Caco-2 (cell line): ENCODE measurements at regions not wholly inside any gene's neighbourhood (a gene's known extent, or its start where the extent isn't known, plus 50 kb on each side); places are given as distances from the start of the nearest gene placed in this dataset.

Source experiments
- BruUV-seq: library from RNA; stranded (reverse); fragments of 400-500 nt; replicated peaks from 2 replicates; lab custom pipeline; 2021; lab: Mats Ljungman, UMichigan
- CTCF ChIA-PET: fragments of 300-600 bp; sonication (Branson Sonifier 250); formaldehyde crosslinking; loops from one replicate; lab custom pipeline; 2022; ENCODE audit warnings: antibody characterized with exemption; lab: Charles Lee
- POLR2A ChIA-PET: fragments of 300-600 bp; sonication (Branson Sonifier 250); formaldehyde crosslinking; loops from one replicate; lab custom pipeline; 2022; ENCODE audit warnings: antibody characterized with exemption; lab: Charles Lee
- DNase-seq, 2 experiments: peaks; one replicate each; pipeline versions ENCODE4 v3.0.0 to v3.0.0-alpha.2; 2020 to 2022
- H3K27me3 ChIP-seq: replicated peaks from 2 replicates; pipeline ENCODE4 v1.6.0; 2011; ENCODE audit warnings: low read length; ENCODE audit not compliant: control insufficient read depth, insufficient read depth
- H3K36me3 ChIP-seq: 2 replicates; pipeline ENCODE4 v1.5.1; 2011; ENCODE audit warnings: low read length; ENCODE audit not compliant: control insufficient read depth, insufficient read depth
- H3K4me1 ChIP-seq: fragments of 250-450 bp; sonication (Bioruptor Pico); 2 replicates; pipeline ENCODE4 v1.5.1; 2020; ENCODE audit warnings: mild to moderate bottlenecking
- H3K4me3 ChIP-seq: 2 replicates; pipeline ENCODE4 v1.5.1; 2011; ENCODE audit warnings: low read depth, mild to moderate bottlenecking, control low read depth, low read length
- H3K9me3 ChIP-seq: fragments of 250-450 bp; sonication (Bioruptor Pico); 2 replicates; pipeline ENCODE4 v1.5.1; 2020; ENCODE audit warnings: mild to moderate bottlenecking, moderate library complexity
- H3K27ac Mint-ChIP-seq: one replicate; pipeline ENCODE4 v1.8.0; 2022; ENCODE audit warnings: mixed read lengths; ENCODE audit not compliant: unreplicated experiment
- H3K27me3 Mint-ChIP-seq: one replicate; pipeline ENCODE4 v1.8.0; 2022; ENCODE audit warnings: mixed read lengths; ENCODE audit not compliant: insufficient read depth, unreplicated experiment
- H3K36me3 Mint-ChIP-seq: one replicate; pipeline ENCODE4 v1.8.0; 2022; ENCODE audit warnings: mild to moderate bottlenecking, mixed read lengths; ENCODE audit not compliant: insufficient read depth, unreplicated experiment
- H3K4me1 Mint-ChIP-seq: one replicate; pipeline ENCODE4 v1.8.0; 2022; ENCODE audit warnings: low read depth, mixed read lengths; ENCODE audit not compliant: unreplicated experiment
- H3K4me3 Mint-ChIP-seq: one replicate; pipeline ENCODE4 v1.8.0; 2022; ENCODE audit warnings: mild to moderate bottlenecking, moderate library complexity, mixed read lengths; ENCODE audit not compliant: unreplicated experiment
- H3K9me3 Mint-ChIP-seq: one replicate; pipeline ENCODE4 v1.8.0; 2022; ENCODE audit warnings: mixed read lengths; ENCODE audit not compliant: unreplicated experiment
- CTCF ChIP-seq, 2 experiments: fragments of 200-600 bp in 1 of 2; IDR thresholded peaks; 1 replicate in 1 of 2; 2 replicates in 1 of 2; pipeline versions ENCODE4 v1.5.1 to v1.8.0; 2011 to 2022; ENCODE audit warnings: antibody characterized with exemption in 1 of 2, control low read depth in 1 of 2, inconsistent platforms in 1 of 2, low read depth in 1 of 2, low read length in 1 of 2, mild to moderate bottlenecking in 1 of 2, moderate library complexity in 1 of 2; ENCODE audit not compliant: insufficient read depth in 1 of 2, severe bottlenecking in 1 of 2, unreplicated experiment in 1 of 2
- intact Hi-C: fragments of 100-400 bp; cut with micrococcal nuclease; formaldehyde crosslinking; loops from one replicate; pipeline ENCODE4 v1.10.0; 2022; ENCODE audit not compliant: unreplicated experiment

GRCh38 chr6:147756891-147757290, 248.4 kb downstream of the SAMD5 start:
- no peaks in the 10 kb centered on the region for H3K9me3 ChIP-seq
- TF ChIP-seq CTCF (IDR thresholded peaks at IDR 0.05; ENCODE audit: insufficient read depth in 1 of 2, low read depth in 1 of 2, low read length in 1 of 2, severe bottlenecking in 1 of 2, unreplicated experiment in 1 of 2) = no peak
- no peak overlapping the region for H3K4me3 Mint-ChIP-seq
- H3K4me3 ChIP-seq = no peak overlapping the region
- CTCF ChIA-PET = no interaction called here
- no peaks in the 10 kb centered on the region for H3K36me3 Mint-ChIP-seq
- no peaks in the 10 kb centered on the region for H3K27me3 ChIP-seq
- intact Hi-C loops = no loop called here
- no peaks in the 10 kb centered on the region for H3K36me3 ChIP-seq
- peaks cover 7% of the 10 kb centered on the region for H3K4me1 Mint-ChIP-seq
- H3K27ac Mint-ChIP-seq = no peak overlapping the region
- no peaks in the 10 kb centered on the region for H3K27me3 Mint-ChIP-seq
- DNase-seq = no peak
- peaks cover 9% of the 10 kb centered on the region for H3K9me3 Mint-ChIP-seq
- no TSS peak for BruUV-seq
- POLR2A ChIA-PET = no interaction called here
- H3K4me1 ChIP-seq = peaks cover 12% of the 10 kb centered on the region

GRCh38 chr6:147757291-147757690, 248.8 kb downstream of the SAMD5 start:
- BruUV-seq = no TSS peak
- Histone ChIP-seq H3K9me3 (no peaks in the 10 kb centered on the region), H3K36me3 (no peaks in the 10 kb centered on the region), H3K27me3 (no peaks in the 10 kb centered on the region), H3K4me1 (peaks cover 11% of the 10 kb centered on the region), H3K4me3 (no peak overlapping the region)
- Mint-ChIP-seq H3K4me1 (peaks cover 7% of the 10 kb centered on the region), H3K36me3 (no peaks in the 10 kb centered on the region), H3K4me3 (no peak overlapping the region), H3K27ac (no peak overlapping the region), H3K27me3 (no peaks in the 10 kb centered on the region), H3K9me3 (peaks cover 9% of the 10 kb centered on the region)
- ChIA-PET POLR2A (no interaction called here), CTCF (no interaction called here)
- TF ChIP-seq CTCF (IDR thresholded peaks at IDR 0.05; ENCODE audit: insufficient read depth in 1 of 2, low read depth in 1 of 2, low read length in 1 of 2, severe bottlenecking in 1 of 2, unreplicated experiment in 1 of 2) = no peak
- intact Hi-C loops = no loop called here
- DNase-seq = no peak

GRCh38 chr6:147758303-147758702, 249.8 kb downstream of the SAMD5 start:
- ChIA-PET CTCF (no interaction called here), POLR2A (no interaction called here)
- no peaks in the 10 kb centered on the region for H3K27me3 ChIP-seq
- H3K27ac Mint-ChIP-seq = no peak overlapping the region
- peaks cover 9% of the 10 kb centered on the region for H3K9me3 Mint-ChIP-seq
- H3K4me3 ChIP-seq = no peak overlapping the region
- H3K4me3 Mint-ChIP-seq = no peak overlapping the region
- H3K36me3 Mint-ChIP-seq = no peaks in the 10 kb centered on the region
- no peak for DNase-seq
- no peak for TF ChIP-seq CTCF (IDR thresholded peaks at IDR 0.05; ENCODE audit: insufficient read depth in 1 of 2, low read depth in 1 of 2, low read length in 1 of 2, severe bottlenecking in 1 of 2, unreplicated experiment in 1 of 2)
- no TSS peak for BruUV-seq
- H3K9me3 ChIP-seq = no peaks in the 10 kb centered on the region
- intact Hi-C loops = no loop called here
- peaks cover 6% of the 10 kb centered on the region for H3K4me1 Mint-ChIP-seq
- H3K36me3 ChIP-seq = no peaks in the 10 kb centered on the region
- no peaks in the 10 kb centered on the region for H3K27me3 Mint-ChIP-seq
- peaks cover 1% of the 10 kb centered on the region for H3K4me1 ChIP-seq
